Lower leg skin (tissue), 4 donors: ENCODE measurements at regions not wholly inside any gene's neighbourhood (a gene's known extent, or its start where the extent isn't known, plus 50 kb on each side); places are given as distances from the start of the nearest gene placed in this dataset.

Source experiments
- DNase-seq, 2 donors: peaks; one replicate each; pipeline ENCODE4 v3.0.0-alpha.2; 2019; ENCODE audit warnings: low spot score in 2 of 2
- H3K4me3 ChIP-seq: fragments of 200-600 bp; sonication (generic); 2 replicates; pipeline ENCODE4 v1.5.1; 2017; ENCODE audit warnings: mild to moderate bottlenecking, low read depth; ENCODE audit not compliant: poor library complexity, severe bottlenecking
- POLR2A ChIP-seq, 2 donors: fragments of 450-650 bp; IDR thresholded peaks; one replicate each; pipeline ENCODE4 v1.6.1; 2016 to 2017; ENCODE audit warnings: antibody characterized with exemption in 2 of 2, mild to moderate bottlenecking in 1 of 2, moderate library complexity in 1 of 2
- WGBS, 2 donors: methylation state at CpG; one replicate each; pipeline ENCODE4 v1.1.5; 2018; 5-methylcytosine and 5-hydroxymethylcytosine counted together
- intact Hi-C: fragments of 100-400 bp; cut with DNase I; formaldehyde crosslinking; loops from one replicate; pipeline ENCODE4 v1.15.0; 2023; ENCODE audit warnings: low total_unique reads
- TF ChIP-seq, protein P1 (sequence below), 3 donors: fragments of 450-650 bp; IDR thresholded peaks; one replicate each; pipeline ENCODE4 v1.5.1; 2016; ENCODE audit warnings: antibody characterized with exemption in 3 of 3, mild to moderate bottlenecking in 3 of 3, moderate library complexity in 2 of 3

DNA sequence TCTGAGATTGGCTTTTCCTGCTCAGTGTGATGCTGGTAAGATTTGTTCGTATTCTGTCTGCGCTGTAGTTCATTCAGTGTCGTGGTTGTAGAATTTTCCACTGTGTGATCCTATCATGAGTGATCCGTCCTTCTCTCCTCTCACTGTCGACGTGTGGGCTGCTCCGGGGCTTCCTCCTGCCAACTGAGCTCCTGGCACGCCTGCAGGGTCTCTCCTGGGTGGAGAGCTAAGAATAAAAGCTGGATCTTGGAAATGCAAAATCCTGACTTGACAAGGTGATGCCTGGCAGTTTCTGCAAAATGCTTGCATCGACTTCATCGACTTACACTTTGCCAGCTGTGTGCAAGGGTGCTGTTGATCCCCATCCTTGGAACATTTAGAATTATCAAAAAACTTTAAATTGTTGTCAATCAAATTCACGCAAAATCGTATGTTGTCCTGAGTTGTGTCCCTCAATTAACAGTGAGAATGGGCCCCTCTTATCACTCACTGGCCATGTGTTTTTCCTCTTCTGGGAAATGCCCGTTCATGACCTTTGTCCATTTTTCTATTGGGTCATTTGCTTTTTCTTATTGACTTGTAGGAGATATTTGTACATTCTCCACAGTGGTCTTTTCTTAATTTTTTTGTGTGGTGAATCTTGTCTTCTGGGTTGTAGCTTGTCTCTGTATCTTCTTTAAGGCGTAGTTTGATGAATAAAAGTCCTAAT is 125.5 kb downstream of the CRYAA start:
- DNase-seq: no peak
- TF ChIP-seq, protein P1, sequence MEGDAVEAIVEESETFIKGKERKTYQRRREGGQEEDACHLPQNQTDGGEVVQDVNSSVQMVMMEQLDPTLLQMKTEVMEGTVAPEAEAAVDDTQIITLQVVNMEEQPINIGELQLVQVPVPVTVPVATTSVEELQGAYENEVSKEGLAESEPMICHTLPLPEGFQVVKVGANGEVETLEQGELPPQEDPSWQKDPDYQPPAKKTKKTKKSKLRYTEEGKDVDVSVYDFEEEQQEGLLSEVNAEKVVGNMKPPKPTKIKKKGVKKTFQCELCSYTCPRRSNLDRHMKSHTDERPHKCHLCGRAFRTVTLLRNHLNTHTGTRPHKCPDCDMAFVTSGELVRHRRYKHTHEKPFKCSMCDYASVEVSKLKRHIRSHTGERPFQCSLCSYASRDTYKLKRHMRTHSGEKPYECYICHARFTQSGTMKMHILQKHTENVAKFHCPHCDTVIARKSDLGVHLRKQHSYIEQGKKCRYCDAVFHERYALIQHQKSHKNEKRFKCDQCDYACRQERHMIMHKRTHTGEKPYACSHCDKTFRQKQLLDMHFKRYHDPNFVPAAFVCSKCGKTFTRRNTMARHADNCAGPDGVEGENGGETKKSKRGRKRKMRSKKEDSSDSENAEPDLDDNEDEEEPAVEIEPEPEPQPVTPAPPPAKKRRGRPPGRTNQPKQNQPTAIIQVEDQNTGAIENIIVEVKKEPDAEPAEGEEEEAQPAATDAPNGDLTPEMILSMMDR (IDR thresholded peaks at IDR 0.05): no peak
- no peak for TF ChIP-seq POLR2A (IDR thresholded peaks at IDR 0.05)
- no peak overlapping the region for H3K4me3 ChIP-seq
- intact Hi-C loops: no loop called here
- 64 to 67% methylated on average over 14 of the region's 14 CpGs for WGBS, 2 donors

DNA sequence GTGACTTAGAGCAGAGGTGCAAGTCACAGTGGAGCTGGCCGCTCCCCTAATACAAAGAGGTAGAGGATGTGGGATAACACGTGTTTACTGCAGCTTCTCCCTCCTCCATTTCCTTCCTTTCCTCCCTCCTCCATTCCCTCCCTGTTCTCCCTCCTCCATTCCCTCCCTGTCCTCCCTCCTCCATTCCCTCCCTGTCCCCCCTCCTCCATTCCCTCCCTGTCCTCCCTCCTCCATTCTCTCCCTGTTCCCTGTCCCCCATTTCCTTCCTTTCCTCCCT is 124.0 kb downstream of the CRYAA start:
- intact Hi-C loops: no loop called here
- TF ChIP-seq, protein P1 (IDR thresholded peaks at IDR 0.05): no peak
- TF ChIP-seq POLR2A (IDR thresholded peaks at IDR 0.05): no peak
- WGBS, 2 donors: 65 to 82% methylated on average over 2 of the region's 2 CpGs
- no peak overlapping the region for H3K4me3 ChIP-seq
- no peak for DNase-seq

DNA sequence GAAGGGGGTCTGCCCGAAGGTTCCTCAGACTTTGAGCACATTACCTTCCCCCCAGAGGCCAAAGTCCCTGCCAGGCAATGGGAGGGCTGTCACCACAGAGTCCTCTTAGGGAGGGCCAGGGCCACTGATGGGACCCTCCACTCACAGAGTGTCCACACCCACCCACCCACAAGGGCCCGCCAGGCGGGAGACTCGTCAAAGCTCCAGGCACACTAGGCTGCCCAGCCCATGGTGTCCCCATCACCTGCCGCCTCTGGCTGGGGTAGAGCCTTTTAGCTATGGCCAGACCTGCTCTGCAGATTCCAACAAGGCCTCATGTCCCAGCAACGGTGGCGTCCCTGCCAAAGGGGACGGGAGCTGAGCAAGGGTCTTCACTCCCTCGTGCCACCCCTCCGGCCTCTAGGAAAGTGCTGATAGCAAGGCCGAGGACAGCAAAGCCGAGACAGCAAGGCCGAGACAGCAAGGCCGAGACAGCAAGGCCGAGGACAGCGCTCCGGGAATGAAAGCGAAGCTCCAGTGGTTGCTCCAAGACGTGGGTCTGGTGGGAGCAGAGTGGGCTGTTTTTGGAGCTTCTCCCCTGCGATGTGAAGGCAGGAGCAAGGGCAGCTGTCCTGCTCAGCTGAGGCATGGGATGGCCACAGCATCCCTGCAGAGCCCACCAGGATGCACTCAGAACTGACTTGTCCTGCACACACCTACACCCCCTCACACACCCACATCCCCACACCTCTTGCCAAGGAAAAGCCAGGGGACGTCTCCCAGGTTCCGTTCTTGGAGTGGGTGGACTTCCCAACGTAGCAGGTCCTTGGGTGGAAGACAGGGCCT is 123.4 kb downstream of the CRYAA start:
- TF ChIP-seq POLR2A (IDR thresholded peaks at IDR 0.05): no peak
- TF ChIP-seq, protein P1 (IDR thresholded peaks at IDR 0.05): no peak
- DNase-seq: no peak
- intact Hi-C loops: no loop called here
- no peak overlapping the region for H3K4me3 ChIP-seq
- WGBS, 2 donors: 88 to 94% methylated on average over 23 of the region's 23 CpGs

DNA sequence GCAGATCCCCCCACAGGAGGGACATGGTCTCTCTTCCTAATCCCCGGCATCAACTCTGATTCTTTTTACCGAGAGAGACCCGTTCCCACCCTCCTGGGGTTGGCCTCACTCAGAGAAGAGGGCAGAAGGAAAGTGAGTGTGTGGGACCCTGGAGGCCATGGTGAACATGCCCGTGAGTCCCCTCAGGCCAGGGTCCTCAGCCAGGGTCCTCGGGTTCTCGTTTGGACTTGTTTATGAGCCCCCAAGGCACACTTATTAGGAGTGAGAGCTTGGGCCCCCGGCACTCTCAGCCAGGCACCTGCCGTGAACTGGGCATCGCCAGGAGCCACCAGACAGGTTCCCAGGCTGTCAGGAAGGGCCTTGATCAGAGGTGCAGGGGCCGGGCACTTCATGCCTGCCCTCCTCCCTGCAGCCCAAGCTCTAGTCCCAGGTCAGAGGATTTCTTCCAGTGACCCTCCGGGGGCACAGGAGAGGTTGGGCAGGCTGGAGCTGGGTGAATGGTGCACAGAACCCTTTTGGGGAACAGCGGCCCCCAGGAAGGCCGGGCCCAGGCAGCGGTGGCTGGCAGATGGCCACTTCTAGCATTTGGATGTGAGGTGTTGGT is 122.6 kb downstream of the CRYAA start:
- WGBS, 2 donors: 81 to 85% methylated on average over 12 to 14 of the region's 14 CpGs
- no peak for DNase-seq
- TF ChIP-seq, protein P1 (IDR thresholded peaks at IDR 0.05): no peak
- TF ChIP-seq POLR2A (IDR thresholded peaks at IDR 0.05): no peak
- intact Hi-C loops: no loop called here
- H3K4me3 ChIP-seq: no peak overlapping the region

DNA sequence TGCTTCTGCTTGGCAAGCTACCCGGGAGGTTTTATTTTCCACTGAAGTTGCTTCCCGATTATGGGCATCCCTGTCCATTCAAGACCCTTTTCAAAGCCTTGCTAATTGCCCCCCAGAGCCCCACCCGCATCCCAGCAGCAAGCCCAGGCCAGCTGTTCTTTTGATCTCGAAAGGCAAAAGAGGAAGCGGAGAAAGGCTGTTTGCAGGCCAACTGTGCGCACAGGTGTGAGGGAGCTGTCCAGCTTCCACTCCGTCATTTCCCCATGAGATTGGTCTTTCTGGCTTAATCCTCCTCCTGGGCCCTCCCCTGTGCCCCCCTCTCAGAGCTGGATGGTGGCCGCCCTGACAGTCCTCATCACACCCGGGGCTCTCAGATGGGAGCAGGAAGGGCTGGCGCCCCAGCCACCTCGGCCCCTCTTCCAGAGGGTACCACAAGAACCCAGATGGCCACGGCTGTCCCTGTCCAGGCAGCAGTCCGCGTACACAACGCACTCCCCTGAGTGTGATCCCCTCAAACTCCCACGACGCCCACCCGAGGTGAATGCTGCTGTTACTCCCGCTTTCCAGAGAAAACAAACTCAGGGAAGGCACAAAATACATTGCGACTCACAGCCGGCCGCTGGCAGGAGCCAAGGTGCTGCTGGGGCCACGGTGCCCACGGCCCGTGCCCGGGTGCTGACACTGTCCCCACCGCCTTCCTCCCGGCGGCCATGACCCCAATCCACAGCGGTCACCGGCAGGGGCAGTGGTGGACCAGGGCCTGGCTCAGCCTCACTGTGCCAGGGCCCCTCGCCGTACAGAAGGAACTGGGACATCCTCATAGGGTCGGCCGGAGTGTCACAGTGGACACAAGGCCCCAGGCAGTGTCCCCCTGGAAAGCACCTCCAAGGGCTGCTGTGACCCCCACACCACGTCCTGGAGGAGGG is 121.9 kb downstream of the CRYAA start:
- 75 to 77% methylated on average over 36 of the region's 36 CpGs for WGBS, 2 donors
- H3K4me3 ChIP-seq: no peak overlapping the region
- intact Hi-C loops: no loop called here
- TF ChIP-seq, protein P1 (IDR thresholded peaks at IDR 0.05): no peak
- no peak for TF ChIP-seq POLR2A (IDR thresholded peaks at IDR 0.05)
- DNase-seq: no peak
